ENCODE measurements at regions not wholly inside any gene's neighbourhood (a gene's known extent, or its start where the extent isn't known, plus 50 kb on each side); places are given as distances from the start of the nearest gene placed in this dataset.

DNA sequence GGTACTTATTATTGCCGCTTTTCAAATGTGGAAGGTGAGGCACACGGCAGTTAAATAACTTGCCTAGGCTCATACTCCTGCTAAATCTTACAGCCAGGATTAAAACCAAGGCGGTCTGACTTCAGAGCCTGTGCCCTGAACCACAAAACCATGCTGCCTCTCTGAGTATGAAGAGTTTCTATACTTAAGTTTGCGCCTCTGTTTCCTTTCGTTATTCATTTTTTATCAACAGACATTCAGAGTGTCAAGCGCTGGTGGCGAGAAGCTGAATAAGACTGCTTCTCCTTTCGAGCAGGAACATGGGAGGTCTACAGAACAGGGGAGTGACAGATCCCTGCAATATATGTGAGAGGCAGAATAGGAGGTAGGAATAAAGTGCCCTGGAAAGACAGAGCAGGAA is 96.0 kb upstream of the DUSP10 start:
- ATAC-seq = no peak
- DNase-seq = no peak
- TF ChIP-seq, protein P1, sequence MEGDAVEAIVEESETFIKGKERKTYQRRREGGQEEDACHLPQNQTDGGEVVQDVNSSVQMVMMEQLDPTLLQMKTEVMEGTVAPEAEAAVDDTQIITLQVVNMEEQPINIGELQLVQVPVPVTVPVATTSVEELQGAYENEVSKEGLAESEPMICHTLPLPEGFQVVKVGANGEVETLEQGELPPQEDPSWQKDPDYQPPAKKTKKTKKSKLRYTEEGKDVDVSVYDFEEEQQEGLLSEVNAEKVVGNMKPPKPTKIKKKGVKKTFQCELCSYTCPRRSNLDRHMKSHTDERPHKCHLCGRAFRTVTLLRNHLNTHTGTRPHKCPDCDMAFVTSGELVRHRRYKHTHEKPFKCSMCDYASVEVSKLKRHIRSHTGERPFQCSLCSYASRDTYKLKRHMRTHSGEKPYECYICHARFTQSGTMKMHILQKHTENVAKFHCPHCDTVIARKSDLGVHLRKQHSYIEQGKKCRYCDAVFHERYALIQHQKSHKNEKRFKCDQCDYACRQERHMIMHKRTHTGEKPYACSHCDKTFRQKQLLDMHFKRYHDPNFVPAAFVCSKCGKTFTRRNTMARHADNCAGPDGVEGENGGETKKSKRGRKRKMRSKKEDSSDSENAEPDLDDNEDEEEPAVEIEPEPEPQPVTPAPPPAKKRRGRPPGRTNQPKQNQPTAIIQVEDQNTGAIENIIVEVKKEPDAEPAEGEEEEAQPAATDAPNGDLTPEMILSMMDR (IDR thresholded peaks at IDR 0.05) = no peak
- intact Hi-C loops (cut with DNase I, micrococcal nuclease) = no loop called here
- Histone ChIP-seq H3K9me3 (no peaks in the 10 kb centered on the region), H3K36me3 (ENCODE audit: low read depth) (no peaks in the 10 kb centered on the region), H3K4me1 (ENCODE audit: low read depth) (no peaks in the 10 kb centered on the region), H3K4me3 (no peak overlapping the region)

DNA sequence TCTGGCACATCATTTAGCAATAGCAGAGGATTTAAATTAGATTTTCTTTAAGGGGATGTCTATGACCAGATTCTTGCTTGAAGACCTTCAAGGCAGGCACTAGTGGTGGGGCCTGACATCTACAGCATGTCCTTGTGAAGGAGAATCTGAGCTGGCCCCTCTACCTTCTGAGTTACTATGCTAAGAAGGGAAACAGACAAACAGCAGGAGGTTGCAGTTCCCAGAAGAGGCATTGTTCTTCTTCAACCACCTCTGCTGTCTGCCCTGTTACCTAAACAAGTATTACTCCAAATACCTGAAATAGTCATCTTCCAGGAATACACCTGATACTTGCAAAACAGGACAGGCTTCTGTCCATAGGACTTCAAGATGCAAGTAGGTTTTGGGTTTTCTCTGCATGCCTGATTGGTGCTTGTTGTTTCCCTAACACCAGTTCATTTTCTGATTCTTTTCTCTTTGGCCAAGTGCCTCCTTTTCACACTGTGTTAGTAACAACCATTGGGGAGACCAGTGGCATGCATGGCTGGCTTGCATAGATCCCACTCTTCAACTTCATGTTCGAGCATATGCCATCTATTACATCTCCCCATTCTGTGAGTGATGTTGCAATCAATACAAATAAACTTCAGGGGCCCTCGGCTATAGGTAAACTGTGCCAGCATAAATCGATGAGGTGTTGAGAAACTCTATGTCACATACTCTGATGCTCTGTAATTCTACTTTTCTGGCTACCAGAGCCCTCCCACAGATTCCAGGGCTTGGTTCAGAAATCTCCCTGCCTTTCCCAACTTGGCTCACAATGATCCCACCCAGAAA is 93.0 kb upstream of the DUSP10 start:
- no peak for DNase-seq
- intact Hi-C loops (cut with DNase I, micrococcal nuclease) = no loop called here
- ATAC-seq = no peak
- H3K4me1 ChIP-seq (ENCODE audit: low read depth) = no peaks in the 10 kb centered on the region
- H3K9me3 ChIP-seq = no peaks in the 10 kb centered on the region
- H3K4me3 ChIP-seq = no peak overlapping the region
- no peaks in the 10 kb centered on the region for H3K36me3 ChIP-seq (ENCODE audit: low read depth)
- TF ChIP-seq, protein P1 (IDR thresholded peaks at IDR 0.05) = no peak

DNA sequence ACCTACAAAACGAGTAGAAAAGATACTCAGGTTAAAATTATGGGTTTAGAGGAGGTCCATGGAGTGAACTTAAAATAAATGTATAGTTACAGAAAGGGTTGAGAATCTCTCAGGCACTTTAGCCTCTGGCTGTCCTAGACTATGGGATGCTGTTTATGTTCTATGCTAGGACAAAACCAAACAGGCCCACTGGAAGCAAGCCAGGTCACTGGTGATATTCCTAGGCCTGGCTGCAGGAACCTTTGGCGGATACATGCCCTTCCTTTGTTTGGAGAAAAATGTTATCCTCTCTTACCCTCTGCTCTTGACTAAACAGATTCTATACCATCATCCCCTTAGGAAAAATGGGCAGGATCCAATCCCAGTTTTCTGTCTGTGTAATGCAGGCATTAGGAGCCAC is 90.7 kb upstream of the DUSP10 start:
- no peak for DNase-seq
- Histone ChIP-seq H3K4me1 (ENCODE audit: low read depth) (no peaks in the 10 kb centered on the region), H3K4me3 (no peak overlapping the region), H3K36me3 (ENCODE audit: low read depth) (no peaks in the 10 kb centered on the region), H3K9me3 (no peaks in the 10 kb centered on the region)
- no peak for ATAC-seq
- intact Hi-C loops (cut with DNase I, micrococcal nuclease) = no loop called here
- TF ChIP-seq, protein P1 (IDR thresholded peaks at IDR 0.05) = no peak

DNA sequence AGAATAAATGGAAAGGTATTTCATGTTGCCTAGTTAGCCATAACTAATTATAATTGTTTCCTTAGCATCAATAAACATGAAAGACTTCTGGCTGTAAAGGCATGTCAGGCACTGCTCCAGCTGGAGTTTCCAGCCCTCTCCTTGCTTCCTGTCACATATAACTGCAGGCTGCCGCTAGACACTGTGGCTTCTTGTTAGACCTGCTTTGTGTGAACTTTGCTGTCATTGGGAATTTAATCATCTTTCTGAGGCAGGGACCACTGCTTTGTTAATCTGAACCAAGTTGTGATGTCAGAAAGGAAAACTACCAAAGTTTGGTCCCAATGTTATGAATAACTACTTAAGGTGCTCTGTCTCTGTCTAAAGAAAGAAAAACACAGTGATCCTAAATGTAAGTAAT is 90.3 kb upstream of the DUSP10 start:
- no peak for ATAC-seq
- Histone ChIP-seq H3K36me3 (ENCODE audit: low read depth) (no peaks in the 10 kb centered on the region), H3K4me1 (ENCODE audit: low read depth) (no peaks in the 10 kb centered on the region), H3K4me3 (no peak overlapping the region), H3K9me3 (no peaks in the 10 kb centered on the region)
- intact Hi-C loops (cut with DNase I, micrococcal nuclease) = no loop called here
- DNase-seq = no peak
- TF ChIP-seq, protein P1 (IDR thresholded peaks at IDR 0.05) = no peak

DNA sequence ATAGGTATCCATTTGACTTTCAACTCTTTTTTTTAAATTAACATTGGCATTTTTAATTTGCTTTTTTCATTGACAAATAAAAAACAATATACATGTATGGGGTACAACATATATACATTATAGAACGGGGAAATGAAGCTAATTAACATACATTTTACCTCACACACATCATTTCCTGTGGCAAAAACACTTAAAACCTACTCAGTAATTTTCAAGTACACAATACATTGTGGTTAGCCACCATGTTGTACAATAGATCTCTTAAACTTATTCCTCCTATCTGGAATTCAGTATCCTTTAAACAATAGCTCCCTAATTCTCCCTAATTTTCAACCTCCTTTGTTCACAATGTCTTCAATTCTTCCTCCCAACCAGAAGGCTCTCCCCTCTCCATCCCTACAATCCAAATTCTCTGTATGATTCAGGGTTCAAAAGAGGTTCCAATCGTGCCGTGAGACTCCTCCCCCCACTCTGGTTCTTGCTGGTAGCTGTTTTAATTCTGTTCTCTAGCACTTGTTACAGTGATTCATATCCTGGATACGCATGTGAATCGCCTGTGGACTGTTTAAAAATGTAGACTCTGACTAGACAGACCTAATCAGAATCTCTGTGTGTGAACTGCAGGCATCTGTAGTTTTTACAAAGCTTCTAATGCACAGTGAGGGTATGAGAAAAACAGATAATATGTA is 87.6 kb upstream of the DUSP10 start:
- TF ChIP-seq, protein P1 (IDR thresholded peaks at IDR 0.05) = no peak
- Histone ChIP-seq H3K4me1 (ENCODE audit: low read depth) (no peaks in the 10 kb centered on the region), H3K4me3 (no peak overlapping the region), H3K9me3 (no peaks in the 10 kb centered on the region), H3K36me3 (ENCODE audit: low read depth) (no peaks in the 10 kb centered on the region)
- ATAC-seq = peak; percentile 65
- intact Hi-C loops (cut with DNase I, micrococcal nuclease) = no loop called here
- no peak for DNase-seq

All from mucosa of descending colon (tissue), 3 donors.